T-helper 1 cell treated with Interleukin-12 subunit alpha and Interleukin-12 subunit beta and Interleukin-4 antibody, amounts not matched to agents 30 ng/mL and 1 ng/mL, for 36 hours (primary cell): ENCODE measurements at regions not wholly inside any gene's neighbourhood (a gene's known extent, or its start where the extent isn't known, plus 50 kb on each side); places are given as distances from the start of the nearest gene placed in this dataset.
"Not testable (repeated sequence)": the region's sequence is repeated elsewhere in the genome, so short reads cannot be mapped to it uniquely, and the experiment has no call there.

ENCODE experiments used
- intact Hi-C: fragments of 100-400 bp; cut with micrococcal nuclease; formaldehyde crosslinking; loops from one replicate; pipeline ENCODE4 v1.15.1; 2024

GRCh38 chr12:28771968-28772367 lies 377.1 kb upstream of the FAR2 start:
- intact Hi-C loops: no loop called here

- intact Hi-C loops: no loop called here
These were observed 373.5 kb upstream of the FAR2 start for GRCh38 chr12:28775556-28775955.

- intact Hi-C loops: no loop called here
These were observed 372.9 kb upstream of the FAR2 start for GRCh38 chr12:28776220-28776619.

GRCh38 chr12:28776913-28777422 lies 372.1 kb upstream of the FAR2 start:
- intact Hi-C loops: no loop called here

- intact Hi-C loops: no loop called here
These were observed 371.3 kb upstream of the FAR2 start for GRCh38 chr12:28777603-28778365.

GRCh38 chr12:28780096-28780495 lies 369.0 kb upstream of the FAR2 start:
- intact Hi-C loops: no loop called here

GRCh38 chr12:28780960-28781359 lies 368.1 kb upstream of the FAR2 start:
- intact Hi-C loops: no loop called here

- intact Hi-C loops: no loop called here
These were observed 367.1 kb upstream of the FAR2 start for GRCh38 chr12:28781671-28782652.

GRCh38 chr12:28782812-28783211 lies 366.3 kb upstream of the FAR2 start:
- intact Hi-C loops: no loop called here

GRCh38 chr12:28787151-28787550 lies 361.9 kb upstream of the FAR2 start:
- intact Hi-C loops: no loop called here

- intact Hi-C loops: not testable (repeated sequence)
These were observed 360.8 kb upstream of the FAR2 start for GRCh38 chr12:28788256-28788655.

- intact Hi-C loops: no loop called here
These were observed 355.4 kb upstream of the FAR2 start for GRCh38 chr12:28793581-28794151.

GRCh38 chr12:28794211-28794610 lies 354.9 kb upstream of the FAR2 start:
- intact Hi-C loops: no loop called here

- intact Hi-C loops: no loop called here
These were observed 354.3 kb upstream of the FAR2 start for GRCh38 chr12:28794786-28795185.

- intact Hi-C loops: no loop called here
These were observed 353.8 kb upstream of the FAR2 start for GRCh38 chr12:28795311-28795710.

GRCh38 chr12:28799348-28799747 lies 349.7 kb upstream of the FAR2 start:
- intact Hi-C loops: no loop called here

- intact Hi-C loops: no loop called here
These were observed 348.9 kb upstream of the FAR2 start for GRCh38 chr12:28800129-28800528.

GRCh38 chr12:28802706-28803438 lies 346.2 kb upstream of the FAR2 start:
- intact Hi-C loops: no loop called here

- intact Hi-C loops: no loop called here
These were observed 341.5 kb upstream of the FAR2 start for GRCh38 chr12:28807535-28807934.

GRCh38 chr12:28811457-28811856 lies 337.6 kb upstream of the FAR2 start:
- intact Hi-C loops: no loop called here

GRCh38 chr12:28814246-28814645 lies 334.8 kb upstream of the FAR2 start:
- intact Hi-C loops: no loop called here
